HCT116 (cell line): ENCODE measurements at regions not wholly inside any gene's neighbourhood (a gene's known extent, or its start where the extent isn't known, plus 50 kb on each side); places are given as distances from the start of the nearest gene placed in this dataset.

Experiments
- ATAC-seq: fragments of 200-7000 bp; cut with Tn5 transposase; 2 replicates; pipeline ENCODE4 v1.9.1; 2020; ENCODE audit warnings: mild to moderate bottlenecking, moderate library complexity
- BruUV-seq: library from RNA; stranded (reverse); fragments of 400-500 nt; replicated peaks from 2 replicates; lab custom pipeline; 2021; lab: Mats Ljungman, UMichigan
- CTCF ChIA-PET: fragments of 300-600 bp; sonication (Branson Sonifier 250); formaldehyde crosslinking; loops from one replicate; lab custom pipeline; 2021; ENCODE audit warnings: antibody characterized with exemption; lab: Charles Lee
- POLR2A ChIA-PET: fragments of 300-600, 350-600 bp; sonication (Branson Sonifier 250); formaldehyde crosslinking; loops from one replicate; lab custom pipeline; 2021; ENCODE audit warnings: antibody characterized with exemption; lab: Charles Lee
- RAD21 ChIA-PET, 2 experiments: fragments of 300-600 bp; sonication (Branson Sonifier 250); formaldehyde crosslinking; loops; one replicate each; lab custom pipeline; 2023; ENCODE audit warnings: low total read pairs in 2 of 2; ENCODE audit not compliant: uncharacterized antibody in 2 of 2, unreplicated experiment in 2 of 2, low non-redundant PET in 1 of 2; lab: Charles Lee
- DNase-seq: peaks from one replicate; pipeline ENCODE4 v3.0.0-alpha.2; 2010; ENCODE audit warnings: low read depth, low spot score
- H2AFZ ChIP-seq: fragments of 200-600 bp; shearing (Covaris generic), sonication (generic); 2 replicates; pipeline ENCODE4 v1.6.1; 2017; ENCODE audit warnings: low read depth, mixed run types, mixed read lengths, antibody characterized with exemption, low read length; ENCODE audit not compliant: poor library complexity, severe bottlenecking
- H3K27ac ChIP-seq: 2 replicates; pipeline ENCODE4 v1.5.1; 2012; ENCODE audit warnings: low read depth, low read length
- H3K27me3 ChIP-seq: fragments of 200-600 bp; sonication (generic); 2 replicates; pipeline ENCODE4 v1.6.1; 2016; ENCODE audit warnings: mixed run types, low read length, mixed read lengths; ENCODE audit not compliant: insufficient read depth
- H3K36me3 ChIP-seq, 2 experiments: fragments of 200-500 bp in 1 of 2; fragments of 200-600 bp in 1 of 2; sonication (Bioruptor generic) in 1 of 2; sonication (generic) in 1 of 2; 2 replicates each; pipeline versions ENCODE4 v1.5.1 to v1.6.1; 2014 to 2016; ENCODE audit warnings: low read length in 2 of 2, inconsistent platforms in 1 of 2, mixed read lengths in 1 of 2, mixed run types in 1 of 2; ENCODE audit not compliant: insufficient read depth in 2 of 2, control insufficient read depth in 1 of 2
- H3K4me1 ChIP-seq, 2 experiments: fragments of 200-600 bp in 1 of 2; sonication (generic) in 1 of 2; 2 replicates each; pipeline versions ENCODE4 v1.5.1 to v1.6.1; 2012 to 2017; ENCODE audit warnings: low read length in 2 of 2, inconsistent platforms in 1 of 2, mild to moderate bottlenecking in 1 of 2, mixed read lengths in 1 of 2, mixed run types in 1 of 2, moderate library complexity in 1 of 2; ENCODE audit not compliant: insufficient read depth in 2 of 2, control insufficient read depth in 1 of 2
- H3K4me2 ChIP-seq: fragments of 200-600 bp; sonication (generic); 2 replicates; pipeline ENCODE4 v1.6.1; 2017; ENCODE audit warnings: mixed run types, low read length, mixed read lengths
- H3K4me3 ChIP-seq, 2 experiments: fragments of 200-600 bp in 1 of 2; sonication (generic) in 1 of 2; replicated peaks in 1 of 2; 2 replicates each; pipeline ENCODE4 v1.5.1; 2011 to 2016; ENCODE audit warnings: low read length in 2 of 2, control low read depth in 1 of 2, low read depth in 1 of 2, mild to moderate bottlenecking in 1 of 2, mixed read lengths in 1 of 2, mixed run types in 1 of 2
- H3K79me2 ChIP-seq: fragments of 200-600 bp; sonication (generic); 2 replicates; pipeline ENCODE4 v1.6.1; 2017; ENCODE audit warnings: mild to moderate bottlenecking, mixed run types, low read length, moderate library complexity, mixed read lengths; ENCODE audit not compliant: insufficient read depth
- H3K9ac ChIP-seq: fragments of 200-600 bp; sonication (generic); 2 replicates; pipeline ENCODE4 v1.6.1; 2016; ENCODE audit warnings: low read length, mixed read lengths
- H3K9me2 ChIP-seq: fragments of 200-600 bp; sonication (generic), shearing (Covaris generic); 2 replicates; pipeline ENCODE4 v1.6.1; 2017; ENCODE audit warnings: mixed run types, mild to moderate bottlenecking, moderate library complexity; ENCODE audit not compliant: insufficient read depth
- H3K9me3 ChIP-seq, 2 experiments: fragments of 200-500 bp in 1 of 2; fragments of 200-600 bp in 1 of 2; sonication (Bioruptor generic) in 1 of 2; sonication (generic) in 1 of 2; 2 replicates each; pipeline ENCODE4 v1.6.1; 2014 to 2017; ENCODE audit warnings: low read length in 2 of 2, mixed read lengths in 2 of 2, inconsistent platforms in 1 of 2, low read depth in 1 of 2, mild to moderate bottlenecking in 1 of 2, mixed run types in 1 of 2, moderate library complexity in 1 of 2; ENCODE audit not compliant: control insufficient read depth in 1 of 2, insufficient read depth in 1 of 2
- H4K20me1 ChIP-seq: fragments of 200-600 bp; sonication (generic), shearing (Covaris generic); 2 replicates; pipeline ENCODE4 v1.6.1; 2017; ENCODE audit warnings: mixed run types, mild to moderate bottlenecking, moderate library complexity; ENCODE audit not compliant: insufficient read depth
- CBX3 ChIP-seq: IDR thresholded peaks from 2 replicates; pipeline ENCODE4 v1.6.1; 2012; ENCODE audit warnings: low read depth
- CEBPB ChIP-seq: IDR thresholded peaks from 2 replicates; pipeline ENCODE4 v1.6.1; 2012; ENCODE audit warnings: low read depth
- FOSL1 ChIP-seq: IDR thresholded peaks from 2 replicates; pipeline ENCODE4 v1.6.1; 2012; ENCODE audit warnings: low read depth
- POLR2AphosphoS5 ChIP-seq: IDR thresholded peaks from 2 replicates; pipeline ENCODE4 v1.6.1; 2011; ENCODE audit warnings: mild to moderate bottlenecking, low read depth, low read length, moderate library complexity
- SP1 ChIP-seq: IDR thresholded peaks from 2 replicates; pipeline ENCODE4 v1.6.1; 2012; ENCODE audit warnings: low read depth
- SRF ChIP-seq: IDR thresholded peaks from 2 replicates; pipeline ENCODE4 v1.6.1; 2012; ENCODE audit warnings: low read depth
- ZNF274 ChIP-seq: fragments of 200-500 bp; sonication (Bioruptor generic); IDR thresholded peaks from 2 replicates; pipeline ENCODE4 v1.6.1; 2014; ENCODE audit warnings: mild to moderate bottlenecking, low read depth, low read length, inconsistent platforms
- intact Hi-C: fragments of 100-400 bp; cut with micrococcal nuclease; formaldehyde crosslinking; loops from 2 replicates; pipeline ENCODE4 v1.10.0; 2022
- TF ChIP-seq, protein P1 (sequence below): IDR thresholded peaks from 2 replicates; pipeline ENCODE4 v1.6.1; 2012; ENCODE audit warnings: low read depth

DNA sequence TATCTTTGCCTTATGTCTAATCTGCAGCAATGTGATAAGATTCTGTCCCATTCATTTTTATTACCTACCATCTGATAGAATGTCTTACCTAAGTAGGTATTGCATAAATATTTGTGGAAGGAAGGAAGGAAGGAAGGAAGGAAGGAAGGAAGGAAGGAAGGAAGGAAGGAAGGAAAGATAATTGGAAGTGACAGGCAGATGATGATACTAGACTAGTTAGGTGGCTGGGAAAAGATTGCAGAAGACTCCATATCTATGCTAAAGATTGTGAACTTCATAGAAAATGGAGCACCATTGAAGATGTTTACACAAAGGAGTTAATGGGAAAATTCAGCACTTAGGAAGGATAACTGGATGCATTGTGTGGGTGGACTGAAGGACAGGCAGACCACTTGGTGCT lies 909.0 kb downstream of the EPHA4 start:
- Histone ChIP-seq H3K9ac (no peak overlapping the region), H3K4me2 (no peak overlapping the region), H3K9me3 (no peaks in the 10 kb centered on the region), H4K20me1 (no peaks in the 10 kb centered on the region), H3K9me2 (no peaks in the 10 kb centered on the region), H3K79me2 (no peaks in the 10 kb centered on the region), H2AFZ (no peak overlapping the region), H3K36me3 (no peaks in the 10 kb centered on the region), H3K4me3 (no peak overlapping the region), H3K27ac (no peak overlapping the region), H3K4me1 (no peaks in the 10 kb centered on the region; a peak in 1 of 4 replicates), H3K27me3 (no peaks in the 10 kb centered on the region)
- no peak for TF ChIP-seq SP1
- TF ChIP-seq CEBPB = no peak
- TF ChIP-seq SRF = no peak
- TF ChIP-seq CBX3 = no peak
- no peak for TF ChIP-seq ZNF274
- TF ChIP-seq POLR2AphosphoS5 = no peak
- TF ChIP-seq, protein P1, sequence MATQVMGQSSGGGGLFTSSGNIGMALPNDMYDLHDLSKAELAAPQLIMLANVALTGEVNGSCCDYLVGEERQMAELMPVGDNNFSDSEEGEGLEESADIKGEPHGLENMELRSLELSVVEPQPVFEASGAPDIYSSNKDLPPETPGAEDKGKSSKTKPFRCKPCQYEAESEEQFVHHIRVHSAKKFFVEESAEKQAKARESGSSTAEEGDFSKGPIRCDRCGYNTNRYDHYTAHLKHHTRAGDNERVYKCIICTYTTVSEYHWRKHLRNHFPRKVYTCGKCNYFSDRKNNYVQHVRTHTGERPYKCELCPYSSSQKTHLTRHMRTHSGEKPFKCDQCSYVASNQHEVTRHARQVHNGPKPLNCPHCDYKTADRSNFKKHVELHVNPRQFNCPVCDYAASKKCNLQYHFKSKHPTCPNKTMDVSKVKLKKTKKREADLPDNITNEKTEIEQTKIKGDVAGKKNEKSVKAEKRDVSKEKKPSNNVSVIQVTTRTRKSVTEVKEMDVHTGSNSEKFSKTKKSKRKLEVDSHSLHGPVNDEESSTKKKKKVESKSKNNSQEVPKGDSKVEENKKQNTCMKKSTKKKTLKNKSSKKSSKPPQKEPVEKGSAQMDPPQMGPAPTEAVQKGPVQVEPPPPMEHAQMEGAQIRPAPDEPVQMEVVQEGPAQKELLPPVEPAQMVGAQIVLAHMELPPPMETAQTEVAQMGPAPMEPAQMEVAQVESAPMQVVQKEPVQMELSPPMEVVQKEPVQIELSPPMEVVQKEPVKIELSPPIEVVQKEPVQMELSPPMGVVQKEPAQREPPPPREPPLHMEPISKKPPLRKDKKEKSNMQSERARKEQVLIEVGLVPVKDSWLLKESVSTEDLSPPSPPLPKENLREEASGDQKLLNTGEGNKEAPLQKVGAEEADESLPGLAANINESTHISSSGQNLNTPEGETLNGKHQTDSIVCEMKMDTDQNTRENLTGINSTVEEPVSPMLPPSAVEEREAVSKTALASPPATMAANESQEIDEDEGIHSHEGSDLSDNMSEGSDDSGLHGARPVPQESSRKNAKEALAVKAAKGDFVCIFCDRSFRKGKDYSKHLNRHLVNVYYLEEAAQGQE = no peak
- no peak for TF ChIP-seq FOSL1
- DNase-seq (no peak), ATAC-seq (no peak)
- no TSS peak for BruUV-seq
- ChIA-PET RAD21 (no interaction called here), POLR2A (no interaction called here), CTCF (no interaction called here)
- intact Hi-C loops = no loop called here
